ENCODE measurements at regions not wholly inside any gene's neighbourhood (a gene's known extent, or its start where the extent isn't known, plus 50 kb on each side); places are given as distances from the start of the nearest gene placed in this dataset.

DNA sequence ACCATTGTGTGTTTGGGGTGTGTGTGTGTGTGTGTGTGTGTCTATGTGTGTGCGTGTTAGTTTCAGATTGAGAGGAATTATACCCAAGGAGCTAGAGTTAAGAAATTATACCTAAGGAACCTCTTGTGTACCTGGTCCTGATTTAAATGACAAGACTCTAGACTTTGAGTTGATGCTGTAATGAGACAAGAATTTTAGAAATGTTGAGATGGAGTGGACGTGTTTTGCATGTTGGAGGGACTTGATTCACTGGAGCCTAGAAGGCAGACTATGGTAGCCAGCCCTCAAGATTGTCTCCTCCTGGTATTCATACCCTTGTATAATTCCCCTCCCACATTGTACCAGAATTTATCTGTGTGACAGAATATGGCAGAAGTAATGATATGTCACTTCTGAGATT is 52.4 kb upstream of the HSPB3 start:
- ATAC-seq (ENCODE audit: low read depth), result no peak
- Histone ChIP-seq H3K4me2 (replicated peaks; ENCODE audit: low read depth, low read length, poor library complexity, severe bottlenecking) (no peak overlapping the region), H3K9ac (ENCODE audit: low read length) (no peak overlapping the region), H4K20me1 (ENCODE audit: control insufficient read depth, insufficient read depth, low read length, poor library complexity, severe bottlenecking) (no peaks in the 10 kb centered on the region), H3K36me3 (replicated peaks in 1 of 2; ENCODE audit: control extremely low read depth in 1 of 2, control insufficient read depth in 1 of 2, extremely low read depth in 1 of 2, insufficient read depth in 2 of 2, low read length in 1 of 2) (no peaks in the 10 kb centered on the region), H2AFZ (ENCODE audit: insufficient read depth, low read depth, low read length, poor library complexity, severe bottlenecking) (no peak overlapping the region), H3K9me3 (ENCODE audit: control extremely low read depth in 1 of 3, control insufficient read depth in 2 of 3, insufficient read depth in 1 of 3, low read length in 2 of 3) (no peaks in the 10 kb centered on the region), H3K27me3 (replicated peaks in 1 of 4; ENCODE audit: control extremely low read depth in 1 of 4, control insufficient read depth in 3 of 4, insufficient read depth in 4 of 4, low read length in 3 of 4) (no peaks in the 10 kb centered on the region), H3K4me1 (ENCODE audit: control insufficient read depth in 2 of 2, insufficient read depth in 2 of 2, low read length in 2 of 2) (no peaks in the 10 kb centered on the region), H3K4me3 (ENCODE audit: control extremely low read depth in 1 of 5, extremely low read depth in 1 of 5, insufficient read depth in 1 of 5, low read depth in 2 of 5, low read length in 4 of 5) (no peak overlapping the region), H3K79me2 (ENCODE audit: control insufficient read depth, insufficient read depth, low read length) (no peaks in the 10 kb centered on the region), H3K27ac (ENCODE audit: low read length in 2 of 2) (no peak overlapping the region)
- intact Hi-C loops (cut with micrococcal nuclease), result no loop called here
- ChIA-PET CTCF (no interaction called here), POLR2A (no interaction called here)
- Mint-ChIP-seq H3K27me3 (no peaks in the 10 kb centered on the region), H3K4me1 (no peaks in the 10 kb centered on the region), H3K27ac (no peak overlapping the region), H3K9me3 (ENCODE audit: insufficient read depth) (no peaks in the 10 kb centered on the region), H3K4me3 (no peak overlapping the region)
- TF ChIP-seq EZH2 (IDR thresholded peaks at IDR 0.05; ENCODE audit: borderline replicate concordance, insufficient read depth, low read depth, low read length, poor library complexity, severe bottlenecking), result no peak
- TF ChIP-seq, protein P1, sequence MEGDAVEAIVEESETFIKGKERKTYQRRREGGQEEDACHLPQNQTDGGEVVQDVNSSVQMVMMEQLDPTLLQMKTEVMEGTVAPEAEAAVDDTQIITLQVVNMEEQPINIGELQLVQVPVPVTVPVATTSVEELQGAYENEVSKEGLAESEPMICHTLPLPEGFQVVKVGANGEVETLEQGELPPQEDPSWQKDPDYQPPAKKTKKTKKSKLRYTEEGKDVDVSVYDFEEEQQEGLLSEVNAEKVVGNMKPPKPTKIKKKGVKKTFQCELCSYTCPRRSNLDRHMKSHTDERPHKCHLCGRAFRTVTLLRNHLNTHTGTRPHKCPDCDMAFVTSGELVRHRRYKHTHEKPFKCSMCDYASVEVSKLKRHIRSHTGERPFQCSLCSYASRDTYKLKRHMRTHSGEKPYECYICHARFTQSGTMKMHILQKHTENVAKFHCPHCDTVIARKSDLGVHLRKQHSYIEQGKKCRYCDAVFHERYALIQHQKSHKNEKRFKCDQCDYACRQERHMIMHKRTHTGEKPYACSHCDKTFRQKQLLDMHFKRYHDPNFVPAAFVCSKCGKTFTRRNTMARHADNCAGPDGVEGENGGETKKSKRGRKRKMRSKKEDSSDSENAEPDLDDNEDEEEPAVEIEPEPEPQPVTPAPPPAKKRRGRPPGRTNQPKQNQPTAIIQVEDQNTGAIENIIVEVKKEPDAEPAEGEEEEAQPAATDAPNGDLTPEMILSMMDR (IDR thresholded peaks at IDR 0.05), result no peak
- WGBS (ENCODE audit: insufficient coverage), result no CpG with 5 or more reads among the region's 2 CpGs
- DNase-seq, result no peak

DNA sequence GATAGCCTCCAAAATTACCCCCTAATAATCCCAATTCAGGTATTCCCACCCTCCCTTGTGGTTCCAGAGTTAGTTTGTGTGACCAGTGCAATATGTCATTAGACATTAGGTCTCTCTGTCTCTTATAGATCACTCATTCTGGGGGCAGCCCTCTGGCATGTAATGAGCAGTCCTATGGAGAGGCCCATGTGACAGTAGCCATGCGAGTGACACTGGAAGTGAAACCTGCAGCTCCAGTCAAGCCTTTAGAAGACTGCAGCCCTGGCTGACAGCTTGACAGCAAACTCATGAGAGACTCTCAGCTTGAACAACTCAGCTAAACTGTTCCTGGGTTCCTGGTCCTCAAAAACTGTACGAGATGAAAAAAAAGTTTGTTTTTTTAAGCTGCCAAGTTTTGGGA is 54.0 kb upstream of the HSPB3 start:
- no peak overlapping the region for H3K4me3 ChIP-seq (ENCODE audit: control extremely low read depth in 1 of 5, extremely low read depth in 1 of 5, insufficient read depth in 1 of 5, low read depth in 2 of 5, low read length in 4 of 5)
- Mint-ChIP-seq H3K27ac (no peak overlapping the region), H3K4me1 (no peaks in the 10 kb centered on the region), H3K9me3 (ENCODE audit: insufficient read depth) (no peaks in the 10 kb centered on the region), H3K4me3 (no peak overlapping the region), H3K27me3 (no peaks in the 10 kb centered on the region)
- H4K20me1 ChIP-seq (ENCODE audit: control insufficient read depth, insufficient read depth, low read length, poor library complexity, severe bottlenecking), result no peaks in the 10 kb centered on the region
- TF ChIP-seq, protein P1 (IDR thresholded peaks at IDR 0.05), result no peak
- TF ChIP-seq EZH2 (IDR thresholded peaks at IDR 0.05; ENCODE audit: borderline replicate concordance, insufficient read depth, low read depth, low read length, poor library complexity, severe bottlenecking), result no peak
- 17% methylated on average over 1 of the region's 2 CpGs for WGBS (ENCODE audit: insufficient coverage)
- no peaks in the 10 kb centered on the region for H3K36me3 ChIP-seq (replicated peaks in 1 of 2; ENCODE audit: control extremely low read depth in 1 of 2, control insufficient read depth in 1 of 2, extremely low read depth in 1 of 2, insufficient read depth in 2 of 2, low read length in 1 of 2)
- ChIA-PET POLR2A (no interaction called here), CTCF (interaction anchor here (1.7 kb wide), 1 partner anchor 18 kb away, joined by 5 read pairs; no protein-coding TSS in a partner anchor)
- H3K9ac ChIP-seq (ENCODE audit: low read length), result no peak overlapping the region
- ATAC-seq (ENCODE audit: low read depth), result no peak
- H3K4me2 ChIP-seq (replicated peaks; ENCODE audit: low read depth, low read length, poor library complexity, severe bottlenecking), result no peak overlapping the region
- no peak for DNase-seq
- no peak overlapping the region for H2AFZ ChIP-seq (ENCODE audit: insufficient read depth, low read depth, low read length, poor library complexity, severe bottlenecking)
- no peaks in the 10 kb centered on the region for H3K4me1 ChIP-seq (ENCODE audit: control insufficient read depth in 2 of 2, insufficient read depth in 2 of 2, low read length in 2 of 2)
- H3K79me2 ChIP-seq (ENCODE audit: control insufficient read depth, insufficient read depth, low read length), result no peaks in the 10 kb centered on the region
- no peaks in the 10 kb centered on the region for H3K9me3 ChIP-seq (ENCODE audit: control extremely low read depth in 1 of 3, control insufficient read depth in 2 of 3, insufficient read depth in 1 of 3, low read length in 2 of 3)
- H3K27ac ChIP-seq (ENCODE audit: low read length in 2 of 2), result no peak overlapping the region
- intact Hi-C loops (cut with micrococcal nuclease), result no loop called here
- no peaks in the 10 kb centered on the region for H3K27me3 ChIP-seq (replicated peaks in 1 of 4; ENCODE audit: control extremely low read depth in 1 of 4, control insufficient read depth in 3 of 4, insufficient read depth in 4 of 4, low read length in 3 of 4)
